Dedifferentiated amniotic fluid mesenchymal stem cell (primary cell): ENCODE measurements at regions not wholly inside any gene's neighbourhood (a gene's known extent, or its start where the extent isn't known, plus 50 kb on each side); places are given as distances from the start of the nearest gene placed in this dataset.
A peak's percentile ranks its signal among the peaks of the same experiment; 100 is the strongest.

Experiments used
- DNase-seq: peaks from one replicate; pipeline ENCODE4 v3.0.0-alpha.2; 2016; ENCODE audit errors: extremely low spot score

GRCh38 chr22:22744412-22745224, 100.2 kb downstream of the GGTLC2 start:
- no peak for DNase-seq

- no peak for DNase-seq
Observed at GRCh38 chr22:22745225-22746060, 101.0 kb downstream of the GGTLC2 start.

DNA sequence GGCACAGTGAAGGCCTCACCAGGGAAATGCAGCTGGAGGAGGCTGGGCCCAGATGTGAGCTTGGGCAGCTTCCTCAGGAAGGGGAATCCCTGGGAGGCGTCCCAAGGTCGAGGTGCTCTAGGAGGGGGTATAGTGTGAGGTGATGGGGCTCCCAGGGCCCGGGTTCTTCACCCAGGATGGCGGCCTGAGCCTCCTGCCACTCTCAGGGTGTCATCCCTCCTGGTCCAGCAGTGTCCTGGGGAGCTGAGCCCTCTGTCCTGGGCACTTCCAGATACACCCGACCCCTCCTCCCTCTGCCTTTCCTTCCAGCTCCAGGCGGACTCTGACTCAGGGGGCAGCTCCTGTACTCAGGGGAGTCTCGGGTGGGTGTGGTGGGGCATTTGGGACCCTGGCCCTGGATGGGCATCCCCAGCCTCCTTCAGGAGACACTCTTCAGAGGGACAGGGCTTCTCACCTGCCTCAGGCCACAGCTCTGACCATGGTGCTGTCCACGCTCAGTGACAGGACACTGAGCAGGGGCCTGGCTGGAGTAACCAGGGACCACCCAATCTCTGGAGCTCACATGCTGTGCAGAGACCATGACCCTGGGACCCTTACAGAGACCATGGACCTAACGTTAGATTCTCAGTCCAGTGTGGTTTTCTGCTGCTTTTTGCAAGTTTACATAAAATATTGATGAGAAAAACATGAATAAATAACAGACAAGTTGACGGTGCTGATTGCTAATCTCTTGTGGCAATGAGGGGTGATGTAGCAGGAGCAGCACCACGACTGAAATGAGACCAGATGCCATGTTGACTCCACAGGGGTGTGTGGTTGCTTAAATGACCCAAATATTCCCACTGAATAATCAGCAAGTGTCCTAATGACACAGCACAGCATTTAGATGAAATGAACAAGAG, 101.9 kb downstream of the GGTLC2 start:
- DNase-seq, result no peak

GRCh38 chr22:22746963-22747933, 102.8 kb downstream of the GGTLC2 start:
- no peak for DNase-seq

GRCh38 chr22:22748297-22748743, 103.9 kb downstream of the GGTLC2 start:
- peak; percentile 53 for DNase-seq

DNA sequence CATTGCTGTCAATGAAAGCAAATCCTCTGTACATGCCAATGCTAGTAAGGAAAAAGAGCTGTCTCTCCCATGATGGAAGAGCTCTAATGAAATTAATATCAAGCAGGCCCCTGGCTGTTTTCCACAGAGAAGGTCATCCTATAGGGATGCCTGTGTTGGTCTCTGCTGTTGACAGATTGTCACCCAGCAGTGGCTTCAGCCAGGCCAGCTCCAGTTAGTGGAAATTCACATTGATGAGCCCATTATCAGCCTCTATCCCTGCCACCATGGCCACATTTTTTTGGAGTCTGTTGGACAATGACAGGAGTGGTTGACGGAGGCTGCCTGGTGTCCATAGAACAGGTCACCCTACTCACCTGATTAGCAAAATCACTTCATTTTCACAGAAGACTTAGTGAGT, 104.3 kb downstream of the GGTLC2 start:
- DNase-seq, result no peak

GRCh38 chr22:22749167-22749758, 104.8 kb downstream of the GGTLC2 start:
- DNase-seq, result no peak

- DNase-seq, result no peak
Observed at GRCh38 chr22:22750335-22751042, 106.1 kb downstream of the GGTLC2 start.

- DNase-seq, result no peak
Observed at GRCh38 chr22:22751043-22751603, 106.7 kb downstream of the GGTLC2 start.

DNA sequence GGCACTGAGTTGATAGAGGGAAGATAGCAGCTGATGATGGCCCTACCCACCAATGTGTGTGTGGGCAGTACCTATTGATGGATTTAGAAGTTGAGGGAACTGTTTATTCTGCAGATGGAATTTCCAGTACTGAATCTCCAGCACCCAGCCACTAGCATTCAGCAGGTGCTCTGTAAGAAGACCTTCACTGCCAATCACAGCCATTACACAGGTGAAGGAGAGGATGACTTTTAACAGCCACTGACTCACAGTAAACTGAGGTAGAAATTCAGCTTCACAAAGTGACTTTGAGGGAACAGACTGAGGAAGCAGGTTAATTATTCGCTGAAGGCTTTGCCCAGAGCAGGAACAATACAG, 107.8 kb downstream of the GGTLC2 start:
- no peak for DNase-seq

GRCh38 chr22:22752556-22753477, 108.4 kb downstream of the GGTLC2 start:
- peak; percentile 16 for DNase-seq

DNA sequence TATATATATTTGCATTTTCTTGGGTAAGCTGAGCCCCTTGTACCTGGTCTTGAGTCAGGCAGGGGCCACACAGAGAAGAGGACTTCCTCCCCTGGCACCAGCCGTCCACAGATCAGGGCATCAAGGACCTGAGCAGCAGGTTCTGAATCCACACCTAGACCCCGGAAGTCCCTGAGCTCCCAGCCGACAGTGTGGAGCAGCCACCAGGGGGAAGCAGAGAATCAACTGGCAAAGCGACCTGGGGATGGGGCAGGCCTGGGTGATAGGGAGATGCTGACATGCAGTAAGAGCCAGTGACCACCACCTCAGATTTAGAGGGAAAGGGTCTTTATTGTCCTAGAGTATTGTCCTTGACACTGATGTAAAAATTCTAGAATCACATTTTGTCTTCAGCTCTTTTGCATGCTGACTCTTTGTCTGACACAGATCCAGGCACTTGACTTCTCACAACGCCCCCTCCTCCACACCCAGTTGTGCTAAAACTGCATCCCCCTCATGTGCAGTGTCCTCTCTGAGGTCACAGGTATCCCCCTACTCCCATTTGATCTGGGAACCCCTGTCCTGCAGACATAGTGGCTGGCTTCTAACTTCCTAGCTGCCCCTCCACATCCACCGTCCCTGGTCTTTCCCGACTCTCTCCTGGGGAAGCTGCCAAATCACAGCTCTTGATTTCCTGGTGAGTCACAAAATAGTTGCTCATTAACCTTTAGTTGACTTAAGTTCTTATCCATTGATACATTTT, 109.3 kb downstream of the GGTLC2 start:
- DNase-seq, result no peak

- no peak for DNase-seq
Observed at GRCh38 chr22:22754268-22754657, 109.8 kb downstream of the GGTLC2 start.

GRCh38 chr22:22754961-22755777, 110.8 kb downstream of the GGTLC2 start:
- no peak for DNase-seq

DNA sequence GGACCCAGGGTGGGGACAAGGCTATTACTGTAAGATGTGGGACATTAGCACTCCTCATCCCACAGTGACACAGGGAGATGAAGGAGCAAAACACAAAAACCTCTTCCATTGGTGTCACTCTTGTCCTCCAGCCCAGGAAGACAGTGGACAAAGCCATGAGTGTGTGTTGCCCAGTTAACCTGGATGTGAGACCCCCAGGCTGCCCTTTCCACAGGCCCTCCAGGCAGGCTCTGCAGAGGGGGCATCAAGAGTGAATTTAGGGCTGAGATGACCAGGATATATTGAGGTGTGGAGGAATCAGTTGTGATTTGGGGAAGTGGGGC, 111.3 kb downstream of the GGTLC2 start:
- DNase-seq, result no peak

DNA sequence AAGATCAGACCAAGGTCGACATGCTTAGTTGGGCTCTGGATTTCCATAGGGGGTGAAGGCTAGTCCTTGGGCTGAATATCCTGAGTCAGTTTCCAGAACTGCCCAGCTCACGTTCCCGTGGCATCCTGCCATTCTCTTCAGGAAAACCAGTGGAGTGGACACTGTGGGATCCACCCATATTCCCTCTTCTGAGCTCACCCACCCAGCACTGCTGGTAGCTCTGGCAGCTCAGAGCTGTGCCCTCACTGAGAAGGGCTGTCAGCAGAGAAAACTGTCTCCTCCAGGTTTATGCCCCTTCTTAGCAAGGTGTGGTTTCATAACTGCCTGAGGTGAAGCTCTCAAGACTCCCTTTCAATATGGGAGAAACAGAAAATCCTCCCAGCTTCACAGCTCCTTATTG, 111.7 kb downstream of the GGTLC2 start:
- DNase-seq, result no peak
